OCI-LY3 (cell line): ENCODE measurements at regions not wholly inside any gene's neighbourhood (a gene's known extent, or its start where the extent isn't known, plus 50 kb on each side); places are given as distances from the start of the nearest gene placed in this dataset.

Experiments
- H2AFZ ChIP-seq: fragments of 200-600, 300-600 bp; shearing (Covaris generic); 2 replicates; pipeline ENCODE4 v1.6.0; 2014; ENCODE audit warnings: antibody characterized with exemption, low read depth, low read length
- H3K27ac ChIP-seq: fragments of 200-600, 300-600 bp; sonication (generic); 2 replicates; pipeline ENCODE4 v1.5.1; 2014; ENCODE audit warnings: mild to moderate bottlenecking, low read length, moderate library complexity, mixed read lengths
- H3K27me3 ChIP-seq: fragments of 200-600, 300-600 bp; sonication (generic); 2 replicates; pipeline ENCODE4 v1.6.1; 2014; ENCODE audit warnings: low read depth, low read length, mixed read lengths
- H3K36me3 ChIP-seq: fragments of 200-600, 300-600 bp; sonication (generic); replicated peaks from 2 replicates; pipeline ENCODE3; 2014; ENCODE audit warnings: low read depth, low read length, mixed read lengths
- H3K4me1 ChIP-seq: fragments of 300-600, 200-600 bp; sonication (generic); 2 replicates; pipeline ENCODE4 v1.6.1; 2014; ENCODE audit warnings: low read length, mixed read lengths
- H3K4me2 ChIP-seq: fragments of 200-600, 300-600 bp; sonication (generic); 2 replicates; pipeline ENCODE4 v1.6.1; 2014; ENCODE audit warnings: low read length, mixed read lengths
- H3K4me3 ChIP-seq: fragments of 300-600, 200-600 bp; sonication (generic); 2 replicates; pipeline ENCODE4 v1.5.1; 2014; ENCODE audit warnings: antibody characterized with exemption, mild to moderate bottlenecking, low read length, moderate library complexity
- H3K79me2 ChIP-seq: fragments of 300-600, 200-600 bp; shearing (Covaris generic); 2 replicates; pipeline ENCODE4 v1.6.1; 2014; ENCODE audit warnings: mild to moderate bottlenecking, low read length, mixed read lengths
- H3K9ac ChIP-seq: fragments of 300-600, 200-600 bp; shearing (Covaris generic); 2 replicates; pipeline ENCODE4 v1.6.0; 2014; ENCODE audit warnings: mild to moderate bottlenecking, low read length, moderate library complexity
- H3K9me3 ChIP-seq: fragments of 200-600, 300-600 bp; shearing (Covaris generic); 2 replicates; pipeline ENCODE4 v1.6.1; 2014; ENCODE audit warnings: low read length, mixed read lengths; ENCODE audit not compliant: insufficient read depth
- H4K20me1 ChIP-seq: fragments of 200-600, 300-600 bp; sonication (generic); 2 replicates; pipeline ENCODE4 v1.6.1; 2016; ENCODE audit warnings: low read length, mixed read lengths; ENCODE audit not compliant: insufficient read depth
- CTCF ChIP-seq: fragments of 200-600, 300-600 bp; sonication (generic); IDR thresholded peaks from 2 replicates; pipeline ENCODE4 v1.5.1; 2014; ENCODE audit warnings: antibody characterized with exemption, low read length, low read depth
- EZH2phosphoT487 ChIP-seq: fragments of 200-600 bp; shearing (Covaris generic); IDR thresholded peaks from 2 replicates; pipeline ENCODE4 v1.6.1; 2018; ENCODE audit warnings: antibody characterized with exemption, mixed run types, low read depth

DNA sequence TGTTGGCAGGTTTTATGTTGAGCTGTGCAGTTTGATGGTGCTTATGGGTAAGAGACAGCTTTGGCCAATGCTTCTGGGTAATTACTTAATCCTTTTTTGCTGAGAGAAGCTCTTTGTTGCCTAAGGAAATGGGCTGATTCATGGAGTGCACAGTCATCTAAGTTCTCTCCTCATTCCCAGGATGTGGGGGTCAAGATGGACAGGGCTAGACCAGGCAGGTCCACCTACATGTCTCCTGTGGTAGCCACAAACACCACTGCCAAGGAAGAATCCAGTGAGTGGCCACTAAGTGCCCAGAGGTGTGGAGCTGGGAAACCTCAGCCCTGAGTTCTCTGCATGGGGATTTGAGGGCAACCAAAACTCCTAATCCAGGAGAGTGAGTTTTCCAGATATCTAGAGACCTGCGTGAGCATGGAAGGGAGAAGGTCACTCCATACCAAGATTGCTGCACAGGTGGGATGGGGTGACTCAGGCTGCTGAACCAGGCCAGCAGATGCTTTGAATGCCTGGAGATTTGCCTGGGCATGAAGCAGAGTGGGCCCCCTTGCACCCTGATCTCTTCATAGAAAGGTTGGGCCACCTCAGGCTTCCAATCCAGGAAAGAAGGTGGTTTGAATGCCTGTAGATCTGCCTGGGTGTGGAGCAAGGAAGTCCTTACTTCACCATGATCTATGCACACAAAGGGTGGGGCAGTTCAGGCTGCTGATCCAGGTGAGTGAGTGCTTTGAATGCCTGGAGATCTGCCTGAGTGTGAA, 234.8 kb upstream of the GNPDA2 start:
- no peak overlapping the region for H3K27ac ChIP-seq
- H3K4me2 ChIP-seq = no peak overlapping the region
- peaks cover 3% of the 10 kb centered on the region; the same call in 1 of the 2 replicates for H3K9me3 ChIP-seq
- H3K4me1 ChIP-seq = no peaks in the 10 kb centered on the region
- no peaks in the 10 kb centered on the region for H3K27me3 ChIP-seq
- no peak overlapping the region for H2AFZ ChIP-seq
- TF ChIP-seq EZH2phosphoT487 (no peak), CTCF (no peak)
- no peaks in the 10 kb centered on the region for H4K20me1 ChIP-seq
- H3K79me2 ChIP-seq = no peaks in the 10 kb centered on the region
- no peak overlapping the region for H3K9ac ChIP-seq
- no peaks in the 10 kb centered on the region for H3K36me3 ChIP-seq
- no peak overlapping the region for H3K4me3 ChIP-seq

GRCh38 chr4:44931720-44932119, 205.4 kb upstream of the GNPDA2 start:
- H3K27me3 ChIP-seq = no peaks in the 10 kb centered on the region
- H3K79me2 ChIP-seq = no peaks in the 10 kb centered on the region
- H3K4me3 ChIP-seq = no peak overlapping the region
- H2AFZ ChIP-seq = no peak overlapping the region
- no peaks in the 10 kb centered on the region for H3K36me3 ChIP-seq
- peaks cover under 1% of the 10 kb centered on the region for H3K4me1 ChIP-seq
- no peak for TF ChIP-seq EZH2phosphoT487
- no peak for TF ChIP-seq CTCF
- no peaks in the 10 kb centered on the region for H4K20me1 ChIP-seq
- H3K4me2 ChIP-seq = no peak overlapping the region
- no peaks in the 10 kb centered on the region for H3K9me3 ChIP-seq
- H3K9ac ChIP-seq = no peak overlapping the region
- no peak overlapping the region for H3K27ac ChIP-seq

DNA sequence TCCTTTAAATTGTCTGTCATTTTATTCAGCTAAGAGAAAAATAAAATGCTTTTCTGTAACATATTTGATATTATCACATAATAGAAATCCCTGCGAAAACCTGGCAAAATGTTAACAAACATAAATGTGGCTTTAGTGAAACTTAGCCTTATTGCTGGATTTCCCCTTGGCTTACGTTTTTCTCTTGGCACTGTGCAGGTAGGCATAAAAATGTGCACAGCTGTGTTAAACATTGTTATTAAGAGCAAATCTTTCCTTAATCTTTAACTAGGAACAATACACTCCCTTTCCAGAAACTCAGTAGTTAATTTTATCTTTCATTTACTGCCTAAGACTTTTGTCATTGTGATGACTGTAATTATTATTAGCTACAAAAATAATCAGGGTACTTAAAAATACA, 202.4 kb upstream of the GNPDA2 start:
- H3K4me3 ChIP-seq = no peak overlapping the region
- H3K4me2 ChIP-seq = no peak overlapping the region
- H3K27me3 ChIP-seq = no peaks in the 10 kb centered on the region
- no peaks in the 10 kb centered on the region for H3K9me3 ChIP-seq
- H3K79me2 ChIP-seq = no peaks in the 10 kb centered on the region
- H3K36me3 ChIP-seq = no peaks in the 10 kb centered on the region
- TF ChIP-seq EZH2phosphoT487 = no peak
- no peak for TF ChIP-seq CTCF
- H3K4me1 ChIP-seq = peaks cover 10% of the 10 kb centered on the region
- H4K20me1 ChIP-seq = no peaks in the 10 kb centered on the region
- H2AFZ ChIP-seq = no peak overlapping the region
- H3K9ac ChIP-seq = no peak overlapping the region
- H3K27ac ChIP-seq = no peak overlapping the region

DNA sequence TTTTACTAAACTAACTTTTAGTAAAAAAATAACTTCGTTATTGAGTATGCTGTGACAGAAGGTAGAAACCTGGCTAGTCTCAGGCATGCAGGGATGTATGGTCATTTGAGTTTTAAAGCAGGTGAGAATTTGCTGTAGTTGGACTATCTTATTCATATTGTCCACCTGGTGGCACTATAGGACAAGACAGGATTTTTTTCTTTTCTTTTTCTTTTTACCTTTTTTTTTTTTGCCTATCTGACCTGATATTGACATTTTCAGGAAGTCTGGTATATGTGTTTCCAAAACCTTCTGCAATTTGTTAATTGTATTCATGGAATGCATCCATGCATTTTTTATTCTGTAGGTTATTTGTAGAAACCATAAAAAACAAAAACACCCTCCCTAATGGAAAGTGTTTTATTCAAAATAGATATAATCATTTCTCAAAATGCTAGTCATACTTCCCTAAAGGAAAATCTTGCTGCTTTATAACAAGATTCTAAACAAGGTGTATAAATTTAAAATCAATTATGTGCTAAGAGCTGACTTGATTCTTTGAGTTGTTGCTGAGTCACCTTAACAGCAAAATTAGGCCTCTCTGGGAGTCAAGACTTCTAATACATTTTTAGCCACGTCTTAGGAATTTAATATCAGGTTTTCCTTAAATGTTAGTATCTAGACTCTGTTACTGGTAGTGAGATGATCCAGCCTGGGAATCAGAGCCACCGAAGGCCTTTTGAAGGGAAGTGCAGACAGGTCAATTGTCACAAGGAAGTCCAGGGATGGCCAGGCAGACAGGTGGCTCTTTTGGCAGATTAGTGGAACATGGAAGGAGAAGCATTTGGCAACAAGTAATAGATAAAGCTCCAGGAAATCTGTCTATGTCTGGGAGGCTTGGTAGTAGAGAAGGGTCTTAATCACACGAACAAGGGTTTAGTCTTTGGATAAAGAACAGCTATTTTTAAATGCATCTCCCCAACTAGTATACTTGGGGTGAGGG, 201.3 kb upstream of the GNPDA2 start:
- no peaks in the 10 kb centered on the region for H3K27me3 ChIP-seq
- no peak overlapping the region for H3K27ac ChIP-seq
- no peak overlapping the region for H3K4me3 ChIP-seq
- no peaks in the 10 kb centered on the region for H4K20me1 ChIP-seq
- H2AFZ ChIP-seq = no peak overlapping the region
- no peaks in the 10 kb centered on the region for H3K36me3 ChIP-seq
- TF ChIP-seq EZH2phosphoT487 (no peak), CTCF (peak; percentile 62)
- H3K9me3 ChIP-seq = no peaks in the 10 kb centered on the region
- H3K4me2 ChIP-seq = no peak overlapping the region
- H3K79me2 ChIP-seq = no peaks in the 10 kb centered on the region
- peaks cover 10% of the 10 kb centered on the region for H3K4me1 ChIP-seq
- no peak overlapping the region for H3K9ac ChIP-seq
